ENCODE measurements at regions not wholly inside any gene's neighbourhood (a gene's known extent, or its start where the extent isn't known, plus 50 kb on each side); places are given as distances from the start of the nearest gene placed in this dataset.

- Histone ChIP-seq H3K4me1 (no peaks in the 10 kb centered on the region), H3K27ac (no peak overlapping the region), H3K36me3 (no peaks in the 10 kb centered on the region), H3K4me3 (no peak overlapping the region), H3K27me3 (no peaks in the 10 kb centered on the region), H3K9me3 (no peaks in the 10 kb centered on the region)
- no peak for TF ChIP-seq CTCF (IDR thresholded peaks at IDR 0.05)
- DNase-seq, result no peak
- intact Hi-C loops (cut with DNase I; ENCODE audit: low total_unique reads), result no loop called here
Observed at GRCh38 chr5:67476531-67476930, 279.9 kb upstream of the CD180 start.

GRCh38 chr5:67475489-67475888, 278.9 kb upstream of the CD180 start:
- H3K9me3 ChIP-seq, result no peaks in the 10 kb centered on the region
- no peak for DNase-seq
- no peak overlapping the region for H3K27ac ChIP-seq
- TF ChIP-seq CTCF (IDR thresholded peaks at IDR 0.05), result no peak
- H3K27me3 ChIP-seq, result no peaks in the 10 kb centered on the region
- H3K4me3 ChIP-seq, result no peak overlapping the region
- no peaks in the 10 kb centered on the region for H3K36me3 ChIP-seq
- intact Hi-C loops (cut with DNase I; ENCODE audit: low total_unique reads), result no loop called here
- H3K4me1 ChIP-seq, result no peaks in the 10 kb centered on the region

- H3K36me3 ChIP-seq, result no peaks in the 10 kb centered on the region
- no peaks in the 10 kb centered on the region for H3K27me3 ChIP-seq
- H3K4me3 ChIP-seq, result no peak overlapping the region
- H3K27ac ChIP-seq, result no peak overlapping the region
- no peaks in the 10 kb centered on the region for H3K4me1 ChIP-seq
- no peaks in the 10 kb centered on the region for H3K9me3 ChIP-seq
- TF ChIP-seq CTCF (IDR thresholded peaks at IDR 0.05), result no peak
- DNase-seq, result no peak
- intact Hi-C loops (cut with DNase I; ENCODE audit: low total_unique reads), result no loop called here
Observed at GRCh38 chr5:67474597-67475238, 278.1 kb upstream of the CD180 start.

- Histone ChIP-seq H3K9me3 (no peaks in the 10 kb centered on the region), H3K4me1 (peaks cover 0 to 14% (median 0%) of the 10 kb centered on the region in 4 donors), H3K27me3 (no peaks in the 10 kb centered on the region), H3K4me3 (no peak overlapping the region), H3K36me3 (no peaks in the 10 kb centered on the region), H3K27ac (no peak overlapping the region)
- DNase-seq, result no peak
- intact Hi-C loops (cut with DNase I; ENCODE audit: low total_unique reads), result no loop called here
- no peak for TF ChIP-seq CTCF (IDR thresholded peaks at IDR 0.05)
Observed at GRCh38 chr5:67467110-67467509, 270.5 kb upstream of the CD180 start.

GRCh38 chr5:67465537-67466207, 269.1 kb upstream of the CD180 start:
- no peaks in the 10 kb centered on the region for H3K9me3 ChIP-seq

More at GRCh38 chr5:67465537-67466207, 269.1 kb upstream of the CD180 start:
- Histone ChIP-seq H3K27ac (no peak overlapping the region), H3K4me3 (no peak overlapping the region), H3K4me1 (peaks cover 0 to 14% (median 0%) of the 10 kb centered on the region in 4 donors), H3K27me3 (no peaks in the 10 kb centered on the region), H3K36me3 (no peaks in the 10 kb centered on the region)
- DNase-seq, result no peak
- intact Hi-C loops (cut with DNase I; ENCODE audit: low total_unique reads), result no loop called here
- TF ChIP-seq CTCF (IDR thresholded peaks at IDR 0.05), result no peak

Measured in tibial artery (tissue), 4 donors.